ENCODE measurements at regions not wholly inside any gene's neighbourhood (a gene's known extent, or its start where the extent isn't known, plus 50 kb on each side); places are given as distances from the start of the nearest gene placed in this dataset.
"Not testable (repeated sequence)": the region's sequence is repeated elsewhere in the genome, so short reads cannot be mapped to it uniquely, and the experiment has no call there.

DNA sequence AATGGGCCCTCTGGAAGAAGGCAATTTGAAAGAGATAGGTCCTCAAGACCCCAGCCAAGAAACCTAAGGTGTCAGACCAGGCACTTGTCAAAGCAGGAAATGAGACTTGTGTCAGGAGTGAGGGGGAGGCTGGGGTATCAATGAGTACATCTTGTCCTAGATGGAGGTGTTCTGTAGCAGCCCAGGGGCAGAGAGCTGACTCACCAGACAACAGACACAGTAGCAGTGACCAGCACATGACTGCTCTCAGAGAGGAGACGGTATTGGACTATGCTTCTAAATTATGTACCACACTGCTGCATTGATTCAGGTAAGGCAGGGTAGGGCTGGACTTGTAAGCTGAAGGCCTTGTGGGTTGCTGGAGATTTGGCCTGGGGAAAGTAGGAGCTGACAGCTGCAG, 551.2 kb upstream of the KLF4 start:
- H3K9me3 Mint-ChIP-seq (ENCODE audit: low read depth): peaks cover 12% of the 10 kb centered on the region
- no peaks in the 10 kb centered on the region for H3K4me1 Mint-ChIP-seq (ENCODE audit: low read depth)
- H3K4me3 Mint-ChIP-seq (ENCODE audit: low read depth): no peak overlapping the region
- TF ChIP-seq, protein P1, sequence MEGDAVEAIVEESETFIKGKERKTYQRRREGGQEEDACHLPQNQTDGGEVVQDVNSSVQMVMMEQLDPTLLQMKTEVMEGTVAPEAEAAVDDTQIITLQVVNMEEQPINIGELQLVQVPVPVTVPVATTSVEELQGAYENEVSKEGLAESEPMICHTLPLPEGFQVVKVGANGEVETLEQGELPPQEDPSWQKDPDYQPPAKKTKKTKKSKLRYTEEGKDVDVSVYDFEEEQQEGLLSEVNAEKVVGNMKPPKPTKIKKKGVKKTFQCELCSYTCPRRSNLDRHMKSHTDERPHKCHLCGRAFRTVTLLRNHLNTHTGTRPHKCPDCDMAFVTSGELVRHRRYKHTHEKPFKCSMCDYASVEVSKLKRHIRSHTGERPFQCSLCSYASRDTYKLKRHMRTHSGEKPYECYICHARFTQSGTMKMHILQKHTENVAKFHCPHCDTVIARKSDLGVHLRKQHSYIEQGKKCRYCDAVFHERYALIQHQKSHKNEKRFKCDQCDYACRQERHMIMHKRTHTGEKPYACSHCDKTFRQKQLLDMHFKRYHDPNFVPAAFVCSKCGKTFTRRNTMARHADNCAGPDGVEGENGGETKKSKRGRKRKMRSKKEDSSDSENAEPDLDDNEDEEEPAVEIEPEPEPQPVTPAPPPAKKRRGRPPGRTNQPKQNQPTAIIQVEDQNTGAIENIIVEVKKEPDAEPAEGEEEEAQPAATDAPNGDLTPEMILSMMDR (IDR thresholded peaks at IDR 0.05; ENCODE audit: unreplicated experiment): no peak
- DNase-seq (ENCODE audit: low spot score, unreplicated experiment): no peak
- no peak overlapping the region for H3K27ac Mint-ChIP-seq
- H3K27me3 Mint-ChIP-seq: peaks cover 63% of the 10 kb centered on the region
- no peaks in the 10 kb centered on the region for H3K36me3 Mint-ChIP-seq (ENCODE audit: insufficient read depth)

DNA sequence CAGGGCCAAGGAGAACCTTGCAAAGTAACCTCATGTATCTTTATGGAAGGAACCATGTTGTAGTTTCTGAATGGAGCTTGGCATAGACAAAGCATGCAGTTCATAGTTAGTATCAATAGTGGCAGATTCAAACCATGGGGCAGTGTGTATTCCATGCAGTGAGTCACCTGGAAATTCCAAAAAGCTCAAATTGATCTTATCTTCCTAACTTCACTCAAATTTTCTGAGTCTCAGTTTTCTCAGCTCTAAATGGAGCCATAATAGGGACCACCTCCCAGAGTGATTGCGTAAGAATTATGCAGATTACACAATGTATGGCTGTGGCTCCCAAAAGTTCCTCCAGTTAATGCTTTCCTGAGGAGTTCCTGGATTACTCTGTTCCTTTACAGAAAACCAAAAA, 549.9 kb upstream of the KLF4 start:
- TF ChIP-seq, protein P1 (IDR thresholded peaks at IDR 0.05; ENCODE audit: unreplicated experiment): no peak

DNA sequence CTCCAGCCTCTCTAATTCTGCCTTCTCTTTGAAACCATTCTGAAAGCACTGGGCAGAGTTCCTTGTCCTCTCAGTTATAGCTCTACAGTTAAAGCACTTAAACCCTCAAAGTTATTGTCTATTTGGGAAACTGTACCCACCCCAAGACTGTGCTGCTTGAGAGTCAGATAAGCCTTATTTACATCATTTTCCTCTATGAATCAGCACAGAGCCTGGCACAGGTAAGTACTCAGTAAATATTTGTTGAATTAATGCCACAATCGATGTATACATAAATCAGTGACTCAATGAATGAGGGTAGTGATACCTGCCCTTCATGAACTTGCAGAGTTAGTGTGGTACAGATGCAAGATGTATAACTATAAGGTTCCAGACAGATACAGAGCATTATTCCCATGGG, 549.4 kb upstream of the KLF4 start:
- Mint-ChIP-seq H3K4me1 (ENCODE audit: low read depth) (no peaks in the 10 kb centered on the region), H3K4me3 (ENCODE audit: low read depth) (no peak overlapping the region), H3K9me3 (ENCODE audit: low read depth) (peaks cover 8% of the 10 kb centered on the region), H3K27me3 (peaks cover 72% of the 10 kb centered on the region), H3K36me3 (ENCODE audit: insufficient read depth) (no peaks in the 10 kb centered on the region), H3K27ac (no peak overlapping the region)
- no peak for DNase-seq (ENCODE audit: low spot score, unreplicated experiment)
- TF ChIP-seq, protein P1 (IDR thresholded peaks at IDR 0.05; ENCODE audit: unreplicated experiment): no peak

More for the DNA sequence above, 549.9 kb upstream of the KLF4 start:
- Mint-ChIP-seq H3K27ac (no peak overlapping the region), H3K27me3 (peaks cover 71% of the 10 kb centered on the region), H3K9me3 (ENCODE audit: low read depth) (peaks cover 11% of the 10 kb centered on the region), H3K4me3 (ENCODE audit: low read depth) (no peak overlapping the region), H3K4me1 (ENCODE audit: low read depth) (no peaks in the 10 kb centered on the region), H3K36me3 (ENCODE audit: insufficient read depth) (no peaks in the 10 kb centered on the region)
- DNase-seq (ENCODE audit: low spot score, unreplicated experiment): no peak

DNA sequence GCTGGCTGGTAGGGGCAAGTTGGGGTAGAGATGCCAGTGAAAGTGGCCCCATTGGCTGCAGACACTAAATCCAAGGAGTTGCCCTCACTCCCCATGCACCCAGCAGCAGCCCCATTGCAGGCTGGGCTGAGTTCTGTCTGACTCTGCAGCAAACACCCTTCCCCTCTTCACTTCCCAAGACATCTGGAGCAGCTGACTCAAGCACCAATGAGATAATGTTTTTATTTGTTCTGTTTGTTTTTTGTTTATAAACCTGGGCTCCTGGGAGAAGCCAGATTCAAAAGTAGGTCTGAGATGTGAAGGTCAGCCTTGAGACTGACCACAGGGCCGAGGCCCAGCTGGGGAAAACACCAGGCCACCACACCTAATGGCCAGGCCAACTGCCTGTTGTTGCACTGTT, 545.9 kb upstream of the KLF4 start:
- TF ChIP-seq, protein P1 (IDR thresholded peaks at IDR 0.05; ENCODE audit: unreplicated experiment): no peak
- peaks cover 4% of the 10 kb centered on the region for H3K36me3 Mint-ChIP-seq (ENCODE audit: insufficient read depth)

DNA sequence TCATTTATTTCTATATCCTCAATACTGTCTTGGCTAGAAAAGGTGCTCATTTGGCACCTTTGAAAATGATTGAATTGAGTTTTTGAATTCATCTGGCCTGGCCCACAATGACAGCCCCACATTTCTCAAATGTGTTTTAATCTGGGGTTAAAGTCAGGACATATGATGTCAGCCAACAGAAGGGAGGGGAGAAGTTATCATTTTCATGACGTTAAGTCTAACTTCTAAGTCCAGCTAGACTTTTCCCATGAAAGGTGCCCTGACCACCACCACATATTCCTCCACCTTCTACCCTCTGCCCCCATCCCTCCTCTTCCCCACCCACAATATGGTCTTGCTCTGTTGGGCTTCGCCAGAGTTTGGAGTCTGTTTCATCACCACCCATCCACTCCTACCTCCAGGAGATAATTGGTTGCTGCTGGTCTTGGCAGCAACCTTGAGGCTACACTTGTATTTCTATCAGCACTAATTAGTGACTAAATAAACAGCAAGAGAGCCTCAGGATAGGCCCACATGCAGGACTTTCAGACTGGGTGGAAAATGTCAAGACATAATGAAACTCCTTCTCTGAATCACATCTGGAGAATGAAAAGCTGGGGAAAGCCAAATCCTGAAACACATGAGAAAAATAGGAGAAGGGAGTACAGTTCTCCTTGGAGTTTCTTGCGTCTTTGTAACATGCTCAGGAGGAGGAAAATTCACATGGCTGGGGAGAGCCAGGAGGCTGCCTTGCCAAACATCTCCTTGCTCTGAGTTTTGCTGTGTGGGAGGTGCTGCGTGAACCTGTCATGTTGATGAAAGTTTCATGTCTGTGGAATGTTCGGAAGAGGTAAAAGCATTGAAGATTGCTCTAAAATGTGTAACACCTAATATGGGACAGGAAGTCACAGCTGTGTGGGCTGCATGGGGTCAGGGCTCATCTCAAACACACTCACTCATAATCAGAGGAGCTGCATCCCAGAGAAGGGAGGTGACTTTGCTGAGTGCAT, 544.7 kb upstream of the KLF4 start:
- Mint-ChIP-seq H3K4me3 (ENCODE audit: low read depth) (no peak overlapping the region), H3K27ac (no peak overlapping the region), H3K9me3 (ENCODE audit: low read depth) (peaks cover 16% of the 10 kb centered on the region), H3K4me1 (ENCODE audit: low read depth) (no peaks in the 10 kb centered on the region), H3K27me3 (peaks cover 59% of the 10 kb centered on the region), H3K36me3 (ENCODE audit: insufficient read depth) (peaks cover 4% of the 10 kb centered on the region)
- no peak for DNase-seq (ENCODE audit: low spot score, unreplicated experiment)
- TF ChIP-seq, protein P1 (IDR thresholded peaks at IDR 0.05; ENCODE audit: unreplicated experiment): no peak

More for the DNA sequence above, 545.9 kb upstream of the KLF4 start:
- DNase-seq (ENCODE audit: low spot score, unreplicated experiment): no peak
- H3K4me1 Mint-ChIP-seq (ENCODE audit: low read depth): no peaks in the 10 kb centered on the region
- no peak overlapping the region for H3K27ac Mint-ChIP-seq
- H3K4me3 Mint-ChIP-seq (ENCODE audit: low read depth): no peak overlapping the region
- peaks cover 69% of the 10 kb centered on the region for H3K27me3 Mint-ChIP-seq
- peaks cover 13% of the 10 kb centered on the region for H3K9me3 Mint-ChIP-seq (ENCODE audit: low read depth)

DNA sequence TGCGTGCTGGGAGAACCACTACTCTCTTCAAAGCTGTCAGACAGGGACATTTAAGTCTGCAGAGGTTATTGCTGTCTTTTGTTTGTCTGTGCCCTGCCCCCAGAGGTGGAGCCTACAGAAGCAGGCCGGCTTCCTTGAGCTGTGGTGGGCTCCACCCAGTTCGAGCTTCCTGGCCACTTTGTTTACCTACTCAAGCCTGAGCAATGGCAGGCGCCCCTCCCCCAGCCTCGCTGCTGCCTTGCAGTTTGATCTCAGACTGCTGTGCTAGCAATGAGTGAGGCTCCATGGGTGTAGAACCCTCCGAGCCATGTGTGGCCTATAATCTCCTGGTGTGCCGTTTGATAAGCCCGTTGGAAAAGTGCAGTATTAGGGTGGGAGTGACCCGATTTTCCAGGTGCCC, 542.5 kb upstream of the KLF4 start:
- H3K27ac Mint-ChIP-seq; H3K4me1 Mint-ChIP-seq (ENCODE audit: low read depth); DNase-seq (ENCODE audit: low spot score, unreplicated experiment); H3K4me3 Mint-ChIP-seq (ENCODE audit: low read depth); H3K36me3 Mint-ChIP-seq (ENCODE audit: insufficient read depth): not testable (repeated sequence)
- peaks cover 20% of the 10 kb centered on the region for H3K9me3 Mint-ChIP-seq (ENCODE audit: low read depth)
- peaks cover 38% of the 10 kb centered on the region for H3K27me3 Mint-ChIP-seq

DNA sequence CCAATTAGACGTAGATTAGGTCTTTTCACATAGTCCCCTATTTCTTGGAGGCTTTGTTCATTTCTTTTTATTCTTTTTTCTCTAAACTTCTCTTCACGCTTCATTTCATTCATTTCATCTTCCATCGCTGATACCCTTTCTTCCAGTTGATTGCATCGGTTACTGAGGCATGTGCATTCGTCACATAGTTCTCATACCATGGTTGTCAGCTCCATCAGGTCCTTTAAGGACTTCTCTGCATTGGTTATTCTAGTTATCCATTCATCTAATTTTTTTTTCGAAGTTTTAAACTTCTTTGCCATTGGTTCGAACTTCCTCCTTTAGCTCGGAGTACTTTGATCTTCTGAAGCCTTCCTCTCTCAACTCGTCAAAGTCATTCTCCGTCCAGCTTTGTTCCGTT, 541.7 kb upstream of the KLF4 start:
- H3K27me3 Mint-ChIP-seq: peaks cover 30% of the 10 kb centered on the region
- not testable (repeated sequence) for H3K4me1 Mint-ChIP-seq (ENCODE audit: low read depth); H3K36me3 Mint-ChIP-seq (ENCODE audit: insufficient read depth); H3K27ac Mint-ChIP-seq; DNase-seq (ENCODE audit: low spot score, unreplicated experiment); H3K4me3 Mint-ChIP-seq (ENCODE audit: low read depth)
- H3K9me3 Mint-ChIP-seq (ENCODE audit: low read depth): peaks cover 20% of the 10 kb centered on the region

DNA sequence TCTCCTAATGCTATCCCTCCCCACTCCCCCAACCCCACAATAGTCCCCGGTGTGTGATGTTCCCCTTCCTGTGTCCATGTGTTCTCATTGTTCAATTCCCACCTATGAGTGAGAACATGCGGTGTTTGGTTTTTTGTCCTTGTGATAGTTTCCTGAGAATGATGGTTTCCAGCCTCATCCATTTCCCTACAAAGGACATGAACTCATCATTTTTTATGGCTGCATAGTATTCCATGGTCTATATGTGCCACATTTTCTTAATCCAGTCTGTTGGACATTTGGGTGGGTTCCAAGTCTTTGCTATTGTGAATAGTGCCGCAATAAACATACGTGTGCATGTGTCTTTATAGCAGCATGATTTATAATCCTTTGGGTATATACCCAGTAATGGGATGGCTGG, 537.1 kb upstream of the KLF4 start:
- H3K27ac Mint-ChIP-seq: not testable (repeated sequence)

More for the DNA sequence above, 537.1 kb upstream of the KLF4 start:
- peaks cover 13% of the 10 kb centered on the region for H3K9me3 Mint-ChIP-seq (ENCODE audit: low read depth)
- H3K36me3 Mint-ChIP-seq (ENCODE audit: insufficient read depth); H3K4me1 Mint-ChIP-seq (ENCODE audit: low read depth); H3K4me3 Mint-ChIP-seq (ENCODE audit: low read depth); DNase-seq (ENCODE audit: low spot score, unreplicated experiment): not testable (repeated sequence)
- H3K27me3 Mint-ChIP-seq: peaks cover 26% of the 10 kb centered on the region
